ENCODE measurements at regions not wholly inside any gene's neighbourhood (a gene's known extent, or its start where the extent isn't known, plus 50 kb on each side); places are given as distances from the start of the nearest gene placed in this dataset.
"Not testable (repeated sequence)": the region's sequence is repeated elsewhere in the genome, so short reads cannot be mapped to it uniquely, and the experiment has no call there.

DNA sequence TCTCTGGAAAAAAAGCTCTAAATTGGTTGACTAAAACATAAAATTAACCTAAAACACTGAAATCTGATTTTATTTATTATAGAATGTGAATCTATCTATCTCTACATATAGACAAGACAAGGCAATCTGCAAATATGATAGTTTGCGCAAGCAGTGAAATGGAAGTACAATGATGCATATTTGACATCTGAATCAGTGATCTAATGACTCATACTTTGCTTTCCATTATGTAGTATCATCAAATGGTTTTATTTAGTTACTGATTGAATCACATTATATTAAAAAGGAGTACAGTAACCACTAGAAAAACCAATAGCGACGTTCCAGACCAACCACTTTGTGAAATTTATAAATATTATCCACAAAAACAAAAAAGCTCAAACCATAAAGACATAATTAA, 1969.3 kb downstream of the PCDH7 start:
- WGBS, 2 donors: 93 to 94% methylated on average over 3 of the region's 3 CpGs
- H3K4me1 ChIP-seq (ENCODE audit: control insufficient read depth in 2 of 2, insufficient read depth in 2 of 2, low read length in 1 of 2): no peaks in the 10 kb centered on the region
- H3K27ac ChIP-seq (ENCODE audit: low read depth in 2 of 2, low read length in 1 of 2): no peak overlapping the region
- H3K4me3 ChIP-seq (ENCODE audit: low read depth in 1 of 2, low read length in 2 of 2): no peak overlapping the region
- H3K36me3 ChIP-seq (ENCODE audit: control insufficient read depth in 2 of 2, insufficient read depth in 2 of 2, low read length in 1 of 2): no peaks in the 10 kb centered on the region
- no peaks in the 10 kb centered on the region for H3K9me3 ChIP-seq (ENCODE audit: control insufficient read depth in 2 of 2, insufficient read depth in 1 of 2, low read depth in 1 of 2, low read length in 1 of 2)
- no peaks in the 10 kb centered on the region for H3K27me3 ChIP-seq (ENCODE audit: control insufficient read depth in 1 of 2, insufficient read depth in 2 of 2, low read length in 2 of 2)

DNA sequence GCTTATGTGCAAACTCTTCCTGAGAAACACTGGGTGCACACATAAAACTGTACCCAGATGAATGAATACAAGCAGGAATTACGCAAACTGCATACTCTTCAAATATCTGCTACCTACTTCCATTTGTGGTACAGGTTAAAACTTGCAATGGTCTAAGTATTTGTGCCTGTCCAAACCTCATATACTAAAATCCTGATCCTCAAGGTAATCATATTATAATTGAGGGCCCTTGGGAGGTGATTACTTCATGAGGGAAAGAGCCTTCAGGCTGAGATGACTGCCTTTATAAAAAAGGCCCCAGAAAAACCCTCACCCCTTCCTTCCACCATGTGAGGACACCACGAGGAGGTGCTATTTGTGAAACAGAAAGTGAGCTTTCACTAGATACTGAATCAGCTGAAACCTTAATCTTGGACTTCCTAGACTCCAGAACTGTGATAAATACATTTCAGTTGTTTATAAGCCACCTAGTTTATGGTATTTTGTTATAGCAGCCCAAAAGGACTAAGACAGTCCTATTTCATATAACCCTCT, 1977.2 kb downstream of the PCDH7 start:
- H3K4me1 ChIP-seq (ENCODE audit: control insufficient read depth in 2 of 2, insufficient read depth in 2 of 2, low read length in 1 of 2): no peaks in the 10 kb centered on the region
- H3K27me3 ChIP-seq (ENCODE audit: control insufficient read depth in 1 of 2, insufficient read depth in 2 of 2, low read length in 2 of 2): no peaks in the 10 kb centered on the region
- no peaks in the 10 kb centered on the region for H3K9me3 ChIP-seq (ENCODE audit: control insufficient read depth in 2 of 2, insufficient read depth in 1 of 2, low read depth in 1 of 2, low read length in 1 of 2)
- no peaks in the 10 kb centered on the region for H3K36me3 ChIP-seq (ENCODE audit: control insufficient read depth in 2 of 2, insufficient read depth in 2 of 2, low read length in 1 of 2)
- no peak overlapping the region for H3K4me3 ChIP-seq (ENCODE audit: low read depth in 1 of 2, low read length in 2 of 2)
- H3K27ac ChIP-seq (ENCODE audit: low read depth in 2 of 2, low read length in 1 of 2): no peak overlapping the region
- WGBS, 2 donors: 61 to 63% methylated on average over 2 of the region's 2 CpGs

DNA sequence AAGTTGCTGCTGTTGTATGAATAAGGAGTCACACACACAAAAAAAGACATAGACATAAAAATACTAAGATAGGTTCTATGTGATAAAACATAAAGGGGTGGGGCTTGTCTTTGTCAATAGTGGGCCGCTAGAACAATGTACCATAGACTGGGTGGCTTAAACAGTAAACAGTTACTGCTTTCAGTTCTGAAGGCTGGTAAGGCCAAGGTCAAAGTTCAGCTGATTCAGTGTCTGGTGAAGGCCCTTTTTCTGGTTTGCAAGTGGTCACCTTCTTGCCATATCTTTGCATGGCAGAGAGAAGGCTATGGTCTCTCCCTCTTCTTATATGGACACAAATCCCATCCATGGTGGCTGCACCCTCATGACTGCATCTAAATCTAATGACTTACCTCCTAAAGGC, 1980.7 kb downstream of the PCDH7 start:
- H3K9me3 ChIP-seq (ENCODE audit: control insufficient read depth in 2 of 2, insufficient read depth in 1 of 2, low read depth in 1 of 2, low read length in 1 of 2): no peaks in the 10 kb centered on the region
- H3K4me3 ChIP-seq (ENCODE audit: low read depth in 1 of 2, low read length in 2 of 2): no peak overlapping the region
- H3K4me1 ChIP-seq (ENCODE audit: control insufficient read depth in 2 of 2, insufficient read depth in 2 of 2, low read length in 1 of 2): no peaks in the 10 kb centered on the region
- no peak overlapping the region for H3K27ac ChIP-seq (ENCODE audit: low read depth in 2 of 2, low read length in 1 of 2)
- 59 to 75% methylated on average over 1 of the region's 1 CpG for WGBS, 2 donors
- no peaks in the 10 kb centered on the region for H3K36me3 ChIP-seq (ENCODE audit: control insufficient read depth in 2 of 2, insufficient read depth in 2 of 2, low read length in 1 of 2)
- no peaks in the 10 kb centered on the region for H3K27me3 ChIP-seq (ENCODE audit: control insufficient read depth in 1 of 2, insufficient read depth in 2 of 2, low read length in 2 of 2)

DNA sequence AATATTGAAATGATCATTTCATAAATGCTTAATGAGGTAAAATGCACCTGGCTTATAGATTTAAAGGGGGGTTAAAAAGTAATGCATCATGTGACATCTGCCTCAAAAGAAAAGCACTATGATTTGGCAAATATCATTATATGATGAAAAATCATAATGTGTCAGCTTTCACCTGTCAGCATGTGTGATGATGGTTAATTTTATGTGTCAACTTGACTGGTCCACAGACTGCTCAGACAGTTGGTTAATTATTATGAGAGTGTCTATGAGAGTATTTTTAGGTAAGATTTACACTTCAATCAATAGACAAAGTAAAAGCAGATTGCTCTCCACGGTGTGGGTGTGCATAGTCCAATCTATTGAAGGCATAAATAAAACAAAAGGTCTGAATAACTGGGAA, 1986.7 kb downstream of the PCDH7 start:
- 40 to 43% methylated on average over 1 of the region's 1 CpG for WGBS, 2 donors
- Histone ChIP-seq H3K27me3 (ENCODE audit: control insufficient read depth in 1 of 2, insufficient read depth in 2 of 2, low read length in 2 of 2) (no peaks in the 10 kb centered on the region), H3K4me3 (ENCODE audit: low read depth in 1 of 2, low read length in 2 of 2) (no peak overlapping the region), H3K27ac (ENCODE audit: low read depth in 2 of 2, low read length in 1 of 2) (no peak overlapping the region), H3K4me1 (ENCODE audit: control insufficient read depth in 2 of 2, insufficient read depth in 2 of 2, low read length in 1 of 2) (no peaks in the 10 kb centered on the region), H3K9me3 (ENCODE audit: control insufficient read depth in 2 of 2, insufficient read depth in 1 of 2, low read depth in 1 of 2, low read length in 1 of 2) (no peaks in the 10 kb centered on the region), H3K36me3 (ENCODE audit: control insufficient read depth in 2 of 2, insufficient read depth in 2 of 2, low read length in 1 of 2) (no peaks in the 10 kb centered on the region)

DNA sequence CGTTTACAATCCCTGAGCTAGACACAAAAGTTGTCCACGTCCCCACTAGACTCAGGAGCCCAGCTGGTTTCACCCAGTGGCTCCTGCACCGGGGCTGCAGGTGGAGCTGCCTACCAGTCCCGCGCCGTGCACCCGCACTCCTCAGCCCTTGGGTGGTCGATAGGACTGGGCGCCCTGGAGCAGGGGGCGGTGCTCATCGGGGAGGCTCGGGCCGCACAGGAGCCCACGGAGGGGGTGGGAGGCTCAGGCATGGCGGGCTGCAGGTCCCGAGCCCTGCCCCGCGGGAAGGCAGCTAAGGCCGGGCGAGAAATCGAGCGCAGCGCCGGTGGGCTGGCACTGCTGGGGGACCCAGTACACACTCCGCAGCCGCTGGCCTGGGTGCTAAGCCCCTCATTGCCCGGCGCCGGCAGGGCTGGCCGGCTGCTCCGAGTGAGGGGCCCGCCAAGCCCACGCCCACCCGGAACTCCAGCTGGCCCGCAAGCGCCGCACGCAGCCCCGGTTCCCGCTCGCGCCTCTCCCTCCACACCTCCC, 1996.0 kb downstream of the PCDH7 start:
- H3K36me3 ChIP-seq (ENCODE audit: control insufficient read depth in 2 of 2, insufficient read depth in 2 of 2, low read length in 1 of 2); H3K27ac ChIP-seq (ENCODE audit: low read depth in 2 of 2, low read length in 1 of 2); H3K9me3 ChIP-seq (ENCODE audit: control insufficient read depth in 2 of 2, insufficient read depth in 1 of 2, low read depth in 1 of 2, low read length in 1 of 2); H3K27me3 ChIP-seq (ENCODE audit: control insufficient read depth in 1 of 2, insufficient read depth in 2 of 2, low read length in 2 of 2); H3K4me1 ChIP-seq (ENCODE audit: control insufficient read depth in 2 of 2, insufficient read depth in 2 of 2, low read length in 1 of 2); H3K4me3 ChIP-seq (ENCODE audit: low read depth in 1 of 2, low read length in 2 of 2): not testable (repeated sequence)
- 84 to 97% methylated on average over 24 to 40 of the region's 42 CpGs for WGBS, 2 donors

DNA sequence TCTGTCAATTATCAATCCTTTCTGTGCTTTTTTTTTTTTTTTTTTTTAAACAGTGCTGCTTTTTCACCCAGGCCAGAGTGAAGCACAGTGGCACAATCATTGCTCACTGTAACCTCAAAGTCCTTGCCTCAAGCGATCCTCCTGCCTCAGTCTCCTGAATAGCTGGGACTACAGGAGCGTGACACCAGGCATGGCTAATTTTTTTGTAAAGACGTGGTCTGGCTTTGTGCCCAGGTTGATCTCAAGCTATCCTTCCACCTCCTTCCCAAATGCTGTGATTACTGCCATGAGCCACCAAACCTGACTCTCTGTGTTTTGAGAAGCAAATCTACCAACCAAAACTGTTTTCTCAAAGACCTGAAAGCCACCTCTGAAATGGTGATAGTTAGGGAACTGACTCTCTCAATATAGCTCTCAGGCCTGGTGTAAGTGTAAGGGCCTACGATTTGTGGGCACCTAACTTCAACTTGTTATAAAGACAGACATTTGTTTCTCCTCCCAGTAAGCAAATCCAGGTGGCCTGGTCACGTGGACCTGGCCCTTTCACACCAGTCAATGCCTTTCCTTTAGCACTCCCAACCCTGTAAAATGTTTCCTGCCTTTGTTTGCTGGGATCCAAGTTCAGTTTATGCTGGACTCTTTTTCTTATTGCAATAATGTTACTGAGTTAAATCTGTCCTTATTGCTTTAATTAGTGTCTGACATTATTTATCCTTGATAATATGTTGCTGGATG, 2015.9 kb downstream of the PCDH7 start:
- Histone ChIP-seq H3K27me3 (ENCODE audit: control insufficient read depth in 1 of 2, insufficient read depth in 2 of 2, low read length in 2 of 2) (no peaks in the 10 kb centered on the region), H3K4me1 (ENCODE audit: control insufficient read depth in 2 of 2, insufficient read depth in 2 of 2, low read length in 1 of 2) (no peaks in the 10 kb centered on the region), H3K27ac (ENCODE audit: low read depth in 2 of 2, low read length in 1 of 2) (no peak overlapping the region), H3K36me3 (ENCODE audit: control insufficient read depth in 2 of 2, insufficient read depth in 2 of 2, low read length in 1 of 2) (no peaks in the 10 kb centered on the region), H3K4me3 (ENCODE audit: low read depth in 1 of 2, low read length in 2 of 2) (no peak overlapping the region), H3K9me3 (ENCODE audit: control insufficient read depth in 2 of 2, insufficient read depth in 1 of 2, low read depth in 1 of 2, low read length in 1 of 2) (peaks cover 4 to 5% of the 10 kb centered on the region in 2 donors)
- 55 to 64% methylated on average over 5 of the region's 5 CpGs for WGBS, 2 donors

DNA sequence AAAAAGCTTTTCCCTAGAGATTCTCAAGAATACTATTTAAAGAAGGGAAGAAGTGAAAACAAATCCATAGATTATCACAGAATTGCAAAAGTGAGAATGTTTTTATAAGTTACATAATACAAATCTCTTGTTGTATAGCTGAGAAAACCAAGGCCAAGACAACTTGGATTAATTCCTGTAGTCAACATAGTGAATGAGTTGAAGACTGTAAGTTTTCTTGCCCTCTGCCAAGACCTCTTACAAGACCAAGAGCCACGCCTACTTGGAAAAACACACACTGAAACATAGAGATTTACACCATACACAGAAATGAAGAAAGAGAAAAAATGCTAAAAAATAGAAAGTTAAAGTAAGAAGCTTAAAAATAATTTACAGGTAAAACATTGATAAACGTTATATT, 2024.0 kb downstream of the PCDH7 start:
- peaks cover 0 to 4% of the 10 kb centered on the region in 2 donors for H3K4me1 ChIP-seq (ENCODE audit: control insufficient read depth in 2 of 2, insufficient read depth in 2 of 2, low read length in 1 of 2)
- 46 to 59% methylated on average over 2 of the region's 2 CpGs for WGBS, 2 donors
- H3K27ac ChIP-seq (ENCODE audit: low read depth in 2 of 2, low read length in 1 of 2): no peak overlapping the region
- H3K9me3 ChIP-seq (ENCODE audit: control insufficient read depth in 2 of 2, insufficient read depth in 1 of 2, low read depth in 1 of 2, low read length in 1 of 2): peaks cover 0 to 5% of the 10 kb centered on the region in 2 donors
- no peaks in the 10 kb centered on the region for H3K36me3 ChIP-seq (ENCODE audit: control insufficient read depth in 2 of 2, insufficient read depth in 2 of 2, low read length in 1 of 2)
- no peak overlapping the region for H3K4me3 ChIP-seq (ENCODE audit: low read depth in 1 of 2, low read length in 2 of 2)
- no peaks in the 10 kb centered on the region for H3K27me3 ChIP-seq (ENCODE audit: control insufficient read depth in 1 of 2, insufficient read depth in 2 of 2, low read length in 2 of 2)

DNA sequence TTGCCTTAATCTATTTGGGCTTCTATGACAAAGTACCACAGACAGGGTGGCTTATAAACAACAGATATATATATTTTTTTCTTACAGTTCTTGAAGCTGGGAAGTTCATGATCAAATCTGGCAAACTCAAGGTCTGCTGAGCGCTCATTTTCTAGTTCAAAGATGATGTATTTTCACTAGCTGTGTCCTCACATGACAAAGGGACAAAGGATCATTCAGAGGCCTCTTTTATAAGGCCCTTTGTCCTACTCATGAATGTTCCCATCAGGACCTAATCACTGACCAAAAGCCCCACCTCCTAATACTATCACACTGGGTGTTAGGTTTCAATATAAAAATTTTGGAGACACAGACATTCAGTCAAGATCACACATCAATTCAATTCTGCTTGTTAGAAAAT, 2025.2 kb downstream of the PCDH7 start:
- no peaks in the 10 kb centered on the region for H3K36me3 ChIP-seq (ENCODE audit: control insufficient read depth in 2 of 2, insufficient read depth in 2 of 2, low read length in 1 of 2)
- no peak overlapping the region for H3K4me3 ChIP-seq (ENCODE audit: low read depth in 1 of 2, low read length in 2 of 2)
- H3K9me3 ChIP-seq (ENCODE audit: control insufficient read depth in 2 of 2, insufficient read depth in 1 of 2, low read depth in 1 of 2, low read length in 1 of 2): peaks cover 0 to 5% of the 10 kb centered on the region in 2 donors
- H3K4me1 ChIP-seq (ENCODE audit: control insufficient read depth in 2 of 2, insufficient read depth in 2 of 2, low read length in 1 of 2): peaks cover 0 to 4% of the 10 kb centered on the region in 2 donors
- 79 to 85% methylated on average over 1 of the region's 1 CpG for WGBS, 2 donors
- H3K27me3 ChIP-seq (ENCODE audit: control insufficient read depth in 1 of 2, insufficient read depth in 2 of 2, low read length in 2 of 2): no peaks in the 10 kb centered on the region
- no peak overlapping the region for H3K27ac ChIP-seq (ENCODE audit: low read depth in 2 of 2, low read length in 1 of 2)

DNA sequence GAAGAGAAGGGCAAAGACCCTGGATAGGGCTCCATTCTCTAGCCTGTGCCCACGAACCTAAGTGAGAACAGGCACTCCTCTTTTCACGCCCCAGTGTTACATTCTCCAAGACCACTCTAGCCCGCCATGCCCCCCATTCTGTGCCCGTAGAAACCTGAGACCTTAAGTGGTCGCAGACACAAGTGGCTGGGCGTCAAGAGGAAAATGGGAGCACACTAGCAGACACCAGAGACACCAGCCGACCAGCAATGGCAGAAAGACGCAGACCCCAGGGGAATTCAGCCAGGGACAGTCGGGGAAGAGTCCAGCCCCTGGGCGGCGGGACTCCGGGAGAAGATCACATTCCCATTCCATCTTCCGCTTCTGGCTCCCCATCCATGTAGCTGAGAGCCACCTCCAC, 2027.9 kb downstream of the PCDH7 start:
- Histone ChIP-seq H3K9me3 (ENCODE audit: control insufficient read depth in 2 of 2, insufficient read depth in 1 of 2, low read depth in 1 of 2, low read length in 1 of 2) (peaks cover 0 to 5% of the 10 kb centered on the region in 2 donors), H3K27me3 (ENCODE audit: control insufficient read depth in 1 of 2, insufficient read depth in 2 of 2, low read length in 2 of 2) (no peaks in the 10 kb centered on the region), H3K4me3 (ENCODE audit: low read depth in 1 of 2, low read length in 2 of 2) (no peak overlapping the region), H3K27ac (ENCODE audit: low read depth in 2 of 2, low read length in 1 of 2) (no peak overlapping the region), H3K36me3 (ENCODE audit: control insufficient read depth in 2 of 2, insufficient read depth in 2 of 2, low read length in 1 of 2) (no peaks in the 10 kb centered on the region), H3K4me1 (ENCODE audit: control insufficient read depth in 2 of 2, insufficient read depth in 2 of 2, low read length in 1 of 2) (peaks cover 0 to 4% of the 10 kb centered on the region in 2 donors)
- WGBS, 2 donors: 93 to 94% methylated on average over 13 of the region's 13 CpGs

DNA sequence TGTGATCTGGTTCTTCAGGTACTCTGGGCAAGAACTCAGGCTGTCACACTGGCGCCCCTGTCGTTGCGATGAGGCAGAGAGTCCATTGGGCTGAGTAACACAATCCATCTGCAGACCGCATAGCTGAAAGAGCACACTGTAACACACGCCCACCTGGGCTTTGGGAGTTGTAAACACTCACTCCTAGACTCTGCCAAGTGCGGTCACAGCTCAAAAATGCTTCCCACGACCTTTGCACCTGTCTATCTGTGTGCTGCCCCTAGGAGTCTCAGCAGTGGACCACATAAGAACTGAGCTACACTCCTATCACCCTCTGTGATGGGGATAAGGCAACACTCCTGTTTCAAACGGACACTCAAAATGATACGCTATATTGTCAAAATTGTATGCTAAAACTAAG, 2028.3 kb downstream of the PCDH7 start:
- WGBS, 2 donors: 75 to 77% methylated on average over 9 of the region's 9 CpGs
- H3K4me3 ChIP-seq (ENCODE audit: low read depth in 1 of 2, low read length in 2 of 2): no peak overlapping the region
- peaks cover 0 to 4% of the 10 kb centered on the region in 2 donors for H3K4me1 ChIP-seq (ENCODE audit: control insufficient read depth in 2 of 2, insufficient read depth in 2 of 2, low read length in 1 of 2)
- H3K27me3 ChIP-seq (ENCODE audit: control insufficient read depth in 1 of 2, insufficient read depth in 2 of 2, low read length in 2 of 2): no peaks in the 10 kb centered on the region
- no peaks in the 10 kb centered on the region for H3K36me3 ChIP-seq (ENCODE audit: control insufficient read depth in 2 of 2, insufficient read depth in 2 of 2, low read length in 1 of 2)
- H3K9me3 ChIP-seq (ENCODE audit: control insufficient read depth in 2 of 2, insufficient read depth in 1 of 2, low read depth in 1 of 2, low read length in 1 of 2): peaks cover 0 to 5% of the 10 kb centered on the region in 2 donors
- H3K27ac ChIP-seq (ENCODE audit: low read depth in 2 of 2, low read length in 1 of 2): no peak overlapping the region

Data from esophagus (tissue), 2 donors.